Endothelial cell of umbilical vein (primary cell): ENCODE measurements at regions not wholly inside any gene's neighbourhood (a gene's known extent, or its start where the extent isn't known, plus 50 kb on each side); places are given as distances from the start of the nearest gene placed in this dataset.

Experiments
- BruUV-seq: library from RNA; stranded (reverse); fragments of 400-500 nt; replicated peaks from 2 replicates; lab custom pipeline; 2021; lab: Mats Ljungman, UMichigan
- CTCF ChIA-PET: fragments of 300-600, 350-600 bp; sonication (Branson Sonifier 250); formaldehyde crosslinking; loops from one replicate; lab custom pipeline; 2021; ENCODE audit warnings: antibody characterized with exemption, inconsistent platforms; lab: Charles Lee
- POLR2A ChIA-PET: fragments of 300-600, 350-600 bp; sonication (Branson Sonifier 250); formaldehyde crosslinking; loops from one replicate; lab custom pipeline; 2021; ENCODE audit warnings: antibody characterized with exemption, inconsistent platforms; lab: Charles Lee
- DNase-seq: peaks from one replicate; pipeline ENCODE4 v3.0.0-alpha.2; 2011; ENCODE audit warnings: low read depth, low spot score
- FAIRE-seq: peaks from 2 replicates; lab custom pipeline; 2011; peaks lifted over from hg19 to GRCh38; lab: Jason Lieb, UNC
- H2AFZ ChIP-seq: 2 replicates; pipeline ENCODE4 v1.6.0; 2012; ENCODE audit warnings: low read depth, low read length, control low read depth, inconsistent platforms
- H3K27ac ChIP-seq: 2 replicates; pipeline ENCODE4 v1.5.1; 2011; ENCODE audit warnings: low read depth, mild to moderate bottlenecking, control low read depth, low read length, moderate library complexity; ENCODE audit not compliant: insufficient read depth
- H3K27me3 ChIP-seq, 2 experiments: 2 replicates each; pipeline versions ENCODE4 v1.6.0 to v1.6.1; 2011; ENCODE audit warnings: low read length in 2 of 2, mixed read lengths in 1 of 2; ENCODE audit not compliant: control insufficient read depth in 2 of 2, insufficient read depth in 2 of 2
- H3K36me3 ChIP-seq, 2 experiments: 2 replicates in 1 of 2; 3 replicates in 1 of 2; pipeline ENCODE4 v1.5.1; 2011; ENCODE audit warnings: low read length in 2 of 2, mild to moderate bottlenecking in 1 of 2, moderate library complexity in 1 of 2; ENCODE audit not compliant: control insufficient read depth in 2 of 2, insufficient read depth in 2 of 2; ENCODE audit errors: extremely low read depth in 1 of 2
- H3K4me1 ChIP-seq: 3 replicates; pipeline ENCODE4 v1.5.1; 2011; ENCODE audit warnings: mild to moderate bottlenecking, low read length; ENCODE audit not compliant: control insufficient read depth, insufficient read depth; ENCODE audit errors: extremely low read depth
- H3K4me2 ChIP-seq: 2 replicates; pipeline ENCODE4 v1.6.1; 2011; ENCODE audit warnings: low read length, control low read depth, mixed read lengths; ENCODE audit not compliant: insufficient read depth
- H3K4me3 ChIP-seq, 3 experiments: fragments of 200-600 bp in 1 of 3; sonication (generic), shearing (Covaris generic) in 1 of 3; replicated peaks in 1 of 3; 2 replicates each; pipeline ENCODE4 v1.5.1; 2011 to 2016; ENCODE audit warnings: control low read depth in 3 of 3, low read length in 3 of 3, mild to moderate bottlenecking in 2 of 3, inconsistent platforms in 1 of 3, low read depth in 1 of 3, moderate library complexity in 1 of 3; ENCODE audit not compliant: insufficient read depth in 1 of 3
- H3K79me2 ChIP-seq: 2 replicates; pipeline ENCODE4 v1.6.0; 2012; ENCODE audit warnings: low read length, inconsistent platforms; ENCODE audit not compliant: control insufficient read depth, insufficient read depth
- H3K9ac ChIP-seq: replicated peaks from 2 replicates; pipeline ENCODE3; 2011; ENCODE audit warnings: low read length, control low read depth; ENCODE audit not compliant: insufficient read depth; ENCODE audit errors: extremely low read depth
- H3K9me1 ChIP-seq: replicated peaks from 3 replicates; pipeline ENCODE4 v1.6.0; 2011; ENCODE audit warnings: mild to moderate bottlenecking, low read length; ENCODE audit not compliant: control insufficient read depth, insufficient read depth; ENCODE audit errors: extremely low read depth
- H3K9me3 ChIP-seq: replicated peaks from 2 replicates; pipeline ENCODE4 v1.5.1; 2012; ENCODE audit warnings: low read length, inconsistent platforms; ENCODE audit not compliant: control insufficient read depth, insufficient read depth
- H4K20me1 ChIP-seq: replicated peaks from 2 replicates; pipeline ENCODE3; 2011; ENCODE audit warnings: mild to moderate bottlenecking, low read length; ENCODE audit not compliant: control insufficient read depth, insufficient read depth; ENCODE audit errors: extremely low read depth
- EZH2 ChIP-seq: IDR thresholded peaks from 2 replicates; pipeline ENCODE4 v1.6.1; 2012; ENCODE audit warnings: borderline replicate concordance, low read depth, mild to moderate bottlenecking, moderate library complexity, low read length, inconsistent platforms; ENCODE audit not compliant: severe bottlenecking
- FOS ChIP-seq: IDR thresholded peaks from 2 replicates; pipeline ENCODE4 v1.6.1; 2011; ENCODE audit warnings: mild to moderate bottlenecking, low read length, moderate library complexity, borderline replicate concordance; ENCODE audit not compliant: insufficient read depth
- GATA2 ChIP-seq: IDR thresholded peaks from 2 replicates; pipeline ENCODE4 v1.7.0; 2011; ENCODE audit warnings: low read depth, mild to moderate bottlenecking, moderate library complexity, mixed read lengths, low read length; ENCODE audit not compliant: insufficient read length, insufficient read depth
- JUN ChIP-seq: IDR thresholded peaks from 2 replicates; pipeline ENCODE4 v1.6.1; 2011; ENCODE audit warnings: borderline replicate concordance, low read depth; ENCODE audit not compliant: insufficient read length, insufficient read depth
- MYC ChIP-seq: IDR thresholded peaks from one replicate; pipeline ENCODE4 v1.6.1; 2011; ENCODE audit warnings: mild to moderate bottlenecking, low read depth, low read length
- POLR2A ChIP-seq: IDR thresholded peaks from 2 replicates; pipeline ENCODE4 v1.6.1; 2012; ENCODE audit warnings: low read depth, mild to moderate bottlenecking, control low read depth, low read length
- POLR2AphosphoS5 ChIP-seq: IDR thresholded peaks from 2 replicates; pipeline ENCODE4 v1.6.1; 2012; ENCODE audit warnings: low read depth, mild to moderate bottlenecking, control low read depth, low read length, moderate library complexity; ENCODE audit not compliant: insufficient read depth
- dilution Hi-C: fragments of 300-500 bp; cut with MboI; formaldehyde crosslinking; loops from one replicate; pipeline ENCODE4 v1.15.0; 2019; ENCODE audit warnings: low sequenced_read_pairs; ENCODE audit not compliant: extremely low pct_ligation_motif_present
- intact Hi-C: fragments of 100-400 bp; cut with micrococcal nuclease; formaldehyde crosslinking; loops from one replicate; pipeline ENCODE4 v1.10.0; 2022
- TF ChIP-seq, protein P1 (sequence below), 2 donors: IDR thresholded peaks; 1 replicate in 1 of 2; 2 replicates in 1 of 2; pipeline ENCODE4 v1.5.1; 2011; ENCODE audit warnings: low read length in 2 of 2, mild to moderate bottlenecking in 2 of 2, moderate library complexity in 2 of 2, control low read depth in 1 of 2, inconsistent platforms in 1 of 2, low read depth in 1 of 2; ENCODE audit not compliant: insufficient read depth in 1 of 2; ENCODE audit errors: extremely low read depth in 1 of 2
- TF ChIP-seq, protein P2 (sequence below): IDR thresholded peaks from 2 replicates; pipeline ENCODE4 v1.6.1; 2011; ENCODE audit not compliant: insufficient read depth, insufficient read length

DNA sequence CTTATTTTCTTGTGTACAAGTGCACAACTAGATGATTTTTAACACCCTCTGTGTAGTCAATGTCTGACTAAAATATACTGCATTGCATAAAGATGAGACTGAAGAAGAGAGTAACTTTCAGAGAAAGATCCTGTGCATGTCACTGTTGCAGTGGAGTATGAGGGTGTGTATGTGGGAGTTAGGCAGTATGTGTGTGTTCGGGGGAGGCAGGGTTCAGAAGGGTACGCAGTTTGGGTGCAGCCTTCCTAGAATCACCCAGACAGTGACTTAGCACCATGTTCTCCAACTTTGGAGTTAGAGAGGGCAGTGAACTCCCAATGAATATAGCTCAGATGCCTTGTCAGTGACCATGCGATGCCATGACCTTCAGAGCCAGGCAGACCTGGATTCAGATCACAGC lies 84.6 kb downstream of the LRATD1 start:
- Histone ChIP-seq H3K27ac (no peak overlapping the region), H3K79me2 (no peaks in the 10 kb centered on the region), H3K9me3 (peaks cover 2% of the 10 kb centered on the region), H3K36me3 (no peaks in the 10 kb centered on the region), H2AFZ (no peak overlapping the region), H3K27me3 (no peaks in the 10 kb centered on the region), H3K4me3 (no peak overlapping the region), H3K9me1 (no peaks in the 10 kb centered on the region), H4K20me1 (no peaks in the 10 kb centered on the region), H3K4me2 (no peak overlapping the region), H3K4me1 (no peaks in the 10 kb centered on the region), H3K9ac (no peak overlapping the region)
- BruUV-seq, result no TSS peak
- no peak for FAIRE-seq
- DNase-seq, result no peak
- TF ChIP-seq FOS (no peak), JUN (no peak), POLR2A (no peak), MYC (no peak), GATA2 (no peak), POLR2AphosphoS5 (no peak), EZH2 (no peak)
- TF ChIP-seq, protein P1, sequence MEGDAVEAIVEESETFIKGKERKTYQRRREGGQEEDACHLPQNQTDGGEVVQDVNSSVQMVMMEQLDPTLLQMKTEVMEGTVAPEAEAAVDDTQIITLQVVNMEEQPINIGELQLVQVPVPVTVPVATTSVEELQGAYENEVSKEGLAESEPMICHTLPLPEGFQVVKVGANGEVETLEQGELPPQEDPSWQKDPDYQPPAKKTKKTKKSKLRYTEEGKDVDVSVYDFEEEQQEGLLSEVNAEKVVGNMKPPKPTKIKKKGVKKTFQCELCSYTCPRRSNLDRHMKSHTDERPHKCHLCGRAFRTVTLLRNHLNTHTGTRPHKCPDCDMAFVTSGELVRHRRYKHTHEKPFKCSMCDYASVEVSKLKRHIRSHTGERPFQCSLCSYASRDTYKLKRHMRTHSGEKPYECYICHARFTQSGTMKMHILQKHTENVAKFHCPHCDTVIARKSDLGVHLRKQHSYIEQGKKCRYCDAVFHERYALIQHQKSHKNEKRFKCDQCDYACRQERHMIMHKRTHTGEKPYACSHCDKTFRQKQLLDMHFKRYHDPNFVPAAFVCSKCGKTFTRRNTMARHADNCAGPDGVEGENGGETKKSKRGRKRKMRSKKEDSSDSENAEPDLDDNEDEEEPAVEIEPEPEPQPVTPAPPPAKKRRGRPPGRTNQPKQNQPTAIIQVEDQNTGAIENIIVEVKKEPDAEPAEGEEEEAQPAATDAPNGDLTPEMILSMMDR (IDR thresholded peaks at IDR 0.05; ENCODE audit: extremely low read depth in 1 of 2, insufficient read depth in 1 of 2, low read depth in 1 of 2, low read length in 2 of 2), result no peak
- TF ChIP-seq, protein P2, sequence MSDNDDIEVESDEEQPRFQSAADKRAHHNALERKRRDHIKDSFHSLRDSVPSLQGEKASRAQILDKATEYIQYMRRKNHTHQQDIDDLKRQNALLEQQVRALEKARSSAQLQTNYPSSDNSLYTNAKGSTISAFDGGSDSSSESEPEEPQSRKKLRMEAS, result no peak
- ChIA-PET CTCF (no interaction called here), POLR2A (no interaction called here)
- intact Hi-C loops, result no loop called here
- dilution Hi-C loops, result no loop called here
